HepG2 (cell line): ENCODE measurements at regions not wholly inside any gene's neighbourhood (a gene's known extent, or its start where the extent isn't known, plus 50 kb on each side); places are given as distances from the start of the nearest gene placed in this dataset.
A peak's percentile ranks its signal among the peaks of the same experiment; 100 is the strongest.

Source experiments
- FOXA3 ChIP-seq: IDR thresholded peaks from 2 replicates; pipeline ENCODE4 v1.6.1; 2016; ENCODE audit warnings: missing genetic modification reagents, missing compliant biosample characterization
- NCOA2 ChIP-seq: sonication (generic); formaldehyde crosslinking; IDR thresholded peaks from 2 replicates; pipeline ENCODE4 v1.8.0; 2022; ENCODE audit warnings: inconsistent platforms
- RAD21 ChIP-seq: fragments of 450-650 bp; formaldehyde crosslinking; IDR thresholded peaks from 2 replicates; pipeline ENCODE4 v1.5.0; 2020; ENCODE audit warnings: mild to moderate bottlenecking
- SKI ChIP-seq: fragments of 450-650 bp; IDR thresholded peaks from one replicate; pipeline ENCODE4 v1.6.1; 2018; ENCODE audit warnings: mild to moderate bottlenecking; ENCODE audit not compliant: partially characterized antibody
- ZNF790 ChIP-seq: sonication (generic); formaldehyde crosslinking; IDR thresholded peaks from 2 replicates; pipeline ENCODE4 v1.8.0; 2022; ENCODE audit warnings: missing genetic modification reagents, mild to moderate bottlenecking, borderline replicate concordance
- TF ChIP-seq, protein P1 (sequence below): sonication (generic); formaldehyde crosslinking; IDR thresholded peaks from 2 replicates; pipeline ENCODE4 v1.4.0; 2020; ENCODE audit warnings: low read depth, mild to moderate bottlenecking, missing genetic modification reagents
- TF ChIP-seq, protein P2 (sequence below): IDR thresholded peaks from 2 replicates; pipeline ENCODE4 v1.6.1; 2016; ENCODE audit warnings: low read depth, borderline replicate concordance
- TF ChIP-seq, protein P3 (sequence below), 2 experiments: fragments of 450-650 bp in 1 of 2; sonication (generic) in 1 of 2; formaldehyde crosslinking in 1 of 2; IDR thresholded peaks; 2 replicates each; pipeline versions ENCODE4 v1.6.1 to v1.8.0; 2016 to 2022; ENCODE audit warnings: antibody characterized with exemption in 1 of 2, mild to moderate bottlenecking in 1 of 2, missing genetic modification reagents in 1 of 2
- TF ChIP-seq, protein P4 (sequence below): sonication (generic); formaldehyde crosslinking; IDR thresholded peaks from 2 replicates; pipeline ENCODE4 v1.4.0; 2020; ENCODE audit warnings: missing genetic modification reagents, mild to moderate bottlenecking, borderline replicate concordance
- TF ChIP-seq, protein P5 (sequence below): sonication (generic); formaldehyde crosslinking; IDR thresholded peaks from 2 replicates; pipeline ENCODE4 v1.4.0; 2020; ENCODE audit warnings: missing genetic modification reagents, borderline replicate concordance

DNA sequence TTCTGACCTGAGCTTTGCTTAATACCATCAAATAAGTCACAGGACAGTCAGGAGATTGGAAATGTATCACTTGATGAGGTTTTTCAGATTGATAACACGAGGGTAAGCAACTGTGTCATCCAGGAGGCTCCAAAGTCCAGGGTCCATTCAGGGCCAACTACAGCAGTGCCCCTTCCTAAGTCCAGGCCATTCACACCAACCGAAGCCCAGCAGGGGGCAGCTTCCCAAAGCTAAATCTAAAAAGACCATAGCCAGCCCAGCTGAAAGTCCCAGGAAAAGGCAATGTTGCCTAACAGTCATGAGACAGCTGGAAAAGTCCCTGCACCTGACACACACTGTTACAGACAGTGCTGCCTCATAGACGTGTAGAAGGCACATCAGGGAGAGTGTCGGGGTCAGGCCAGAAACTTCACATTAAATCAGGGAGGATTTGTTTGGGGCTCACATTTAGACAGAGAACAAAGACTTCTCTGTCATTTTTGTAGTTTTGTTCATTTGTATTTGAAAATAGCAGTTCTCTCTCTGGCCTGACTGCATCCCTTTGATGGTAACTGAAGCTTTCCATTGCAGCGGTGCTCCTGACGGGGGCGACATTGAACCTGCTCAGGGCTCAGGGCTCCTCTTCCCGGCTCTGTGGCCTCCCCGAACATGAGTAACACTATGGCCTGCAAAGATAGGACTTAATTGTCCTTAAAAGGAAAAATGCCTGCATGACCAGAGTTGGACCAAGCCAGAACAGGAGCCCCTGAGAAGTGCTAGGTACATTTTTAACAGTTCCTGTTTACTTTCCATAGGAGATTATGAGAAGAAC, 200.4 kb downstream of the NRIP1 start (continued):
- TF ChIP-seq, protein P1, sequence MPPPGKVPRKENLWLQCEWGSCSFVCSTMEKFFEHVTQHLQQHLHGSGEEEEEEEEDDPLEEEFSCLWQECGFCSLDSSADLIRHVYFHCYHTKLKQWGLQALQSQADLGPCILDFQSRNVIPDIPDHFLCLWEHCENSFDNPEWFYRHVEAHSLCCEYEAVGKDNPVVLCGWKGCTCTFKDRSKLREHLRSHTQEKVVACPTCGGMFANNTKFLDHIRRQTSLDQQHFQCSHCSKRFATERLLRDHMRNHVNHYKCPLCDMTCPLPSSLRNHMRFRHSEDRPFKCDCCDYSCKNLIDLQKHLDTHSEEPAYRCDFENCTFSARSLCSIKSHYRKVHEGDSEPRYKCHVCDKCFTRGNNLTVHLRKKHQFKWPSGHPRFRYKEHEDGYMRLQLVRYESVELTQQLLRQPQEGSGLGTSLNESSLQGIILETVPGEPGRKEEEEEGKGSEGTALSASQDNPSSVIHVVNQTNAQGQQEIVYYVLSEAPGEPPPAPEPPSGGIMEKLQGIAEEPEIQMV (CRISPR knock-in tag): 0 out of 2 replicates have a peak, but pooled peaks have one; percentile 13
- TF ChIP-seq FOXA3 (CRISPR knock-in tag) (peak; percentile 4; the same call in 1 of the 2 replicates), RAD21 (CRISPR knock-in tag) (peak; percentile 72; the same call in 1 of the 2 replicates), NCOA2 (peak; percentile 7; the same call in 1 of the 2 replicates), SKI (peak; percentile 87), ZNF790 (CRISPR knock-in tag) (no peak)
- TF ChIP-seq, protein P2, sequence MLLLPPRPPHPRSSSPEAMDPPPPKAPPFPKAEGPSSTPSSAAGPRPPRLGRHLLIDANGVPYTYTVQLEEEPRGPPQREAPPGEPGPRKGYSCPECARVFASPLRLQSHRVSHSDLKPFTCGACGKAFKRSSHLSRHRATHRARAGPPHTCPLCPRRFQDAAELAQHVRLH (CRISPR knock-in tag): no peak
- TF ChIP-seq, protein P3, sequence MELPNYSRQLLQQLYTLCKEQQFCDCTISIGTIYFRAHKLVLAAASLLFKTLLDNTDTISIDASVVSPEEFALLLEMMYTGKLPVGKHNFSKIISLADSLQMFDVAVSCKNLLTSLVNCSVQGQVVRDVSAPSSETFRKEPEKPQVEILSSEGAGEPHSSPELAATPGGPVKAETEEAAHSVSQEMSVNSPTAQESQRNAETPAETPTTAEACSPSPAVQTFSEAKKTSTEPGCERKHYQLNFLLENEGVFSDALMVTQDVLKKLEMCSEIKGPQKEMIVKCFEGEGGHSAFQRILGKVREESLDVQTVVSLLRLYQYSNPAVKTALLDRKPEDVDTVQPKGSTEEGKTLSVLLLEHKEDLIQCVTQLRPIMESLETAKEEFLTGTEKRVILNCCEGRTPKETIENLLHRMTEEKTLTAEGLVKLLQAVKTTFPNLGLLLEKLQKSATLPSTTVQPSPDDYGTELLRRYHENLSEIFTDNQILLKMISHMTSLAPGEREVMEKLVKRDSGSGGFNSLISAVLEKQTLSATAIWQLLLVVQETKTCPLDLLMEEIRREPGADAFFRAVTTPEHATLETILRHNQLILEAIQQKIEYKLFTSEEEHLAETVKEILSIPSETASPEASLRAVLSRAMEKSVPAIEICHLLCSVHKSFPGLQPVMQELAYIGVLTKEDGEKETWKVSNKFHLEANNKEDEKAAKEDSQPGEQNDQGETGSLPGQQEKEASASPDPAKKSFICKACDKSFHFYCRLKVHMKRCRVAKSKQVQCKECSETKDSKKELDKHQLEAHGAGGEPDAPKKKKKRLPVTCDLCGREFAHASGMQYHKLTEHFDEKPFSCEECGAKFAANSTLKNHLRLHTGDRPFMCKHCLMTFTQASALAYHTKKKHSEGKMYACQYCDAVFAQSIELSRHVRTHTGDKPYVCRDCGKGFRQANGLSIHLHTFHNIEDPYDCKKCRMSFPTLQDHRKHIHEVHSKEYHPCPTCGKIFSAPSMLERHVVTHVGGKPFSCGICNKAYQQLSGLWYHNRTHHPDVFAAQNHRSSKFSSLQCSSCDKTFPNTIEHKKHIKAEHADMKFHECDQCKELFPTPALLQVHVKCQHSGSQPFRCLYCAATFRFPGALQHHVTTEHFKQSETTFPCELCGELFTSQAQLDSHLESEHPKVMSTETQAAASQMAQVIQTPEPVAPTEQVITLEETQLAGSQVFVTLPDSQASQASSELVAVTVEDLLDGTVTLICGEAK (IDR thresholded peaks at IDR 0.05): no peak
- TF ChIP-seq, protein P3 (CRISPR knock-in tag; IDR thresholded peaks at IDR 0.05): peak; percentile 22; the same call in 1 of the 2 replicates
- TF ChIP-seq, protein P4, sequence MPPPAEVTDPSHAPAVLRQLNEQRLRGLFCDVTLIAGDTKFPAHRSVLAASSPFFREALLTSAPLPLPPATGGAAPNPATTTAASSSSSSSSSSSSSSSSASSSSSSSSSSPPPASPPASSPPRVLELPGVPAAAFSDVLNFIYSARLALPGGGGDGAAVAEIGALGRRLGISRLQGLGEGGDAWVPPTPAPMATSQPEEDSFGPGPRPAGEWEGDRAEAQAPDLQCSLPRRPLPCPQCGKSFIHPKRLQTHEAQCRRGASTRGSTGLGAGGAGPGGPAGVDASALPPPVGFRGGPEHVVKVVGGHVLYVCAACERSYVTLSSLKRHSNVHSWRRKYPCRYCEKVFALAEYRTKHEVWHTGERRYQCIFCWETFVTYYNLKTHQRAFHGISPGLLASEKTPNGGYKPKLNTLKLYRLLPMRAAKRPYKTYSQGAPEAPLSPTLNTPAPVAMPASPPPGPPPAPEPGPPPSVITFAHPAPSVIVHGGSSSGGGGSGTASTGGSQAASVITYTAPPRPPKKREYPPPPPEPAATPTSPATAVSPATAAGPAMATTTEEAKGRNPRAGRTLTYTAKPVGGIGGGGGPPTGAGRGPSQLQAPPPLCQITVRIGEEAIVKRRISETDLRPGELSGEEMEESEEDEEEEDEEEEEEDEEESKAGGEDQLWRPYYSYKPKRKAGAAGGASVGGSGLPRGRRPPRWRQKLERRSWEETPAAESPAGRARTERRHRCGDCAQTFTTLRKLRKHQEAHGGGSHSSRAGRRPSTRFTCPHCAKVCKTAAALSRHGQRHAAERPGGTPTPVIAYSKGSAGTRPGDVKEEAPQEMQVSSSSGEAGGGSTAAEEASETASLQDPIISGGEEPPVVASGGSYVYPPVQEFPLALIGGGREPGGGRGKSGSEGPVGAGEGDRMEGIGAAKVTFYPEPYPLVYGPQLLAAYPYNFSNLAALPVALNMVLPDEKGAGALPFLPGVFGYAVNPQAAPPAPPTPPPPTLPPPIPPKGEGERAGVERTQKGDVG: 0 out of 2 replicates have a peak, but pooled peaks have one; percentile 47
- TF ChIP-seq, protein P5, sequence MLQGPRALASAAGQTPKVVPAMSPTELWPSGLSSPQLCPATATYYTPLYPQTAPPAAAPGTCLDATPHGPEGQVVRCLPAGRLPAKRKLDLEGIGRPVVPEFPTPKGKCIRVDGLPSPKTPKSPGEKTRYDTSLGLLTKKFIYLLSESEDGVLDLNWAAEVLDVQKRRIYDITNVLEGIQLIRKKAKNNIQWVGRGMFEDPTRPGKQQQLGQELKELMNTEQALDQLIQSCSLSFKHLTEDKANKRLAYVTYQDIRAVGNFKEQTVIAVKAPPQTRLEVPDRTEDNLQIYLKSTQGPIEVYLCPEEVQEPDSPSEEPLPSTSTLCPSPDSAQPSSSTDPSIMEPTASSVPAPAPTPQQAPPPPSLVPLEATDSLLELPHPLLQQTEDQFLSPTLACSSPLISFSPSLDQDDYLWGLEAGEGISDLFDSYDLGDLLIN (CRISPR knock-in tag): 0 out of 2 replicates have a peak, but pooled peaks have one; percentile 2
